NCI-H524 treated with DMSO at 0.1 percent for 48 hours (cell line): ENCODE measurements at regions not wholly inside any gene's neighbourhood (a gene's known extent, or its start where the extent isn't known, plus 50 kb on each side); places are given as distances from the start of the nearest gene placed in this dataset.
"Not testable (repeated sequence)": the region's sequence is repeated elsewhere in the genome, so short reads cannot be mapped to it uniquely, and the experiment has no call there.

Experiments
- DNase-seq: peaks from one replicate; lab custom pipeline; 2025; lab: John Stamatoyannopoulos, UW

- no peak for DNase-seq
Observed at GRCh38 chr5:23977997-23978396, 470.6 kb downstream of the PRDM9 start.

GRCh38 chr5:23991406-23991805 is 484.0 kb downstream of the PRDM9 start:
- no peak for DNase-seq

- no peak for DNase-seq
Observed at GRCh38 chr5:23994581-23995370, 487.4 kb downstream of the PRDM9 start.

DNA sequence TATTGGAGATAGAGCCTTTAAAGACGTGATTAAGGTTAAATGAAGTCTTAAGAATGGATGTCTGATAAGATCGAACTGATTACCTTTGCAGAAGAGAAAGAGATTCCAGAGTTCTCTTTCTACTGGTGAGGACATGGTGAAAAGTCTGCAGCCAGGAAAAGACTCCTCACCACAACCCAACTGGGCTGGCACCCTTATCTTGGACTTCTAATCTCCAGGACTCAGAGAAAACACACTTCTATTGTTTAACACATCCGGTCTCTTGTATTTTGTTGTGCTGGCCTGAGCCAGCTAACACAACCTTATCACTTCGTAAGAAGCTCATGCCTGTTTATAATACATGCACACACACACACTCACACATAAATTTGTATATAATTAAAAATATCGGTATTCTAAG is 489.1 kb downstream of the PRDM9 start:
- DNase-seq, result no peak

GRCh38 chr5:24005384-24005783 is 498.0 kb downstream of the PRDM9 start:
- no peak for DNase-seq

GRCh38 chr5:24017710-24018109 is 510.3 kb downstream of the PRDM9 start:
- not testable (repeated sequence) for DNase-seq

- DNase-seq, result no peak
Observed at GRCh38 chr5:24026288-24026687, 518.9 kb downstream of the PRDM9 start.

DNA sequence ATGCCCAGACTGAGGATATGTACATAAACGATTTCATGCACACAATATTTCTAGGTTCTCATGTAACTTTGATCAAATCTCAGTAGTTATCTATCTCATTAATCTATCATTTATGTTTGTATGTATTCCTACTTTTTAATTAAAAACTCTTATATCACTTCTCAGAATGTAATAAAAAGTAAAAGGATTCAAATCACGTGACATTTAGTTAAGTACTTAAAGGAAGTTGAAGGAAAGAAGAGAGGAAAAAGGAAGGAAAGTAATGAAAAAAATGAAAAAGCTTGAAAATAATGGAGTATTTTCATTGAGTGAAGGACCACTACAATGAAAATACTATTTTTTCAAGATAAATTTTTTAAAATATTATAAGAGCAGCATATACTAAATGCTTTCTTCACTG is 535.3 kb downstream of the PRDM9 start:
- DNase-seq, result no peak

- DNase-seq, result no peak
Observed at GRCh38 chr5:24045046-24045445, 537.6 kb downstream of the PRDM9 start.

DNA sequence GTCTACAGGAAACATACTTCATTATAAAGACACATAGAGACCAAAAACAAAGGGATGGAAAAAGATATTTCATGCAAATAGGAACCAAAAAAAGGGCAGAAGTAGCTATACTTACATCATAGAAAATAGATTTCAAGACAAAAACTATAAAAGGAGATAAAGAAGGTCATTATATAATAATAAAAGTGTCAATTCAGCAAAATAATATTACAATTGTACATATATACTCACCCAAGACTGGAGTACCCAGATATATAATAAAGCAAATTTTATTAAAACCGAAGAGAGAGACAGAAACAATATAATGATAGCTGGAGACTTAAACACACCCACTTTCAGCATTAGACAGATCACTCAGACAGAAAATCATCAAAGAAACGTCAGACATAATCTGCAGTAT is 546.3 kb downstream of the PRDM9 start:
- DNase-seq, result no peak

- no peak for DNase-seq
Observed at GRCh38 chr5:24059006-24059405, 551.6 kb downstream of the PRDM9 start.

- no peak for DNase-seq
Observed at GRCh38 chr5:24059716-24060115, 552.3 kb downstream of the PRDM9 start.

- DNase-seq, result no peak
Observed at GRCh38 chr5:24065779-24066178, 558.4 kb downstream of the PRDM9 start.

GRCh38 chr5:24067208-24067607 is 559.8 kb downstream of the PRDM9 start:
- DNase-seq, result no peak

DNA sequence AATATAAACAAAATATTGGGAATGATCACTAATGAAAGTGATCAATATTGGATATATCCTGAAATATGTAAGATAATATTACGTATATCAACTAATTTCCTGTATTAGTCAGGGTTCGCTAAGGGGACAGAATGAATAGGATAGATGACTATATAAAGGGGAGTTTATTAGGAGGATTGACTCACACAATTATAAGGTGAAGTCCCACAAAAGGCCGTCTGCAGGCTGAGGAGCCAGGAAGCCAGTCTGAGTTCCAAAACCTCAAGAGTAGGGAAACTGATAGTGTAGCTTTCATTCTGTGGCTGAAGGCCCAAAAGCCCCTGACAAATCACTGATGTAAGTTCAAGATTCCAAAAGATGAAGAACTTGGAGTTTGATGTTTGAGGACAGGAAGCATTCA is 561.1 kb downstream of the PRDM9 start:
- DNase-seq, result no peak

GRCh38 chr5:24073107-24073506 is 565.7 kb downstream of the PRDM9 start:
- no peak for DNase-seq

DNA sequence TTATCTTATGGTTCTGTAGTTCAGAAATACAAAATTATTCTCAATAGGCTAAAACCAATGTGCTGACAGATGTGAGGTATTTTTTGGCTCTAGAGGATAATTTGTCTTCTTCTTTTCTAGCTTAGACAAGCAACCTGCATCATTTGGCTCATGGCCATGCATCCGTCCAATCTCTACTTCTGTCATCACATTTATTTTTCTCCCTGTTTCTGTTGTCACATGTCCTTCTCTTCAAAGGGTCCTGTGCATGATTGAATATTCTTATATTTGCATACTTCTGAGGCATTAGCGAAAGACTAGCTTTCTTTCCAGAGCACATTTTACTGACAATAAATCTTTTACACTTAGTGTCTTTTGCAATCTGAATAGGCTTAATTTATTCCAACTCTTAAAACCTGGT is 564.7 kb downstream of the CDH10 start:
- no peak for DNase-seq

GRCh38 chr5:24094081-24094679 is 550.6 kb downstream of the CDH10 start:
- no peak for DNase-seq

DNA sequence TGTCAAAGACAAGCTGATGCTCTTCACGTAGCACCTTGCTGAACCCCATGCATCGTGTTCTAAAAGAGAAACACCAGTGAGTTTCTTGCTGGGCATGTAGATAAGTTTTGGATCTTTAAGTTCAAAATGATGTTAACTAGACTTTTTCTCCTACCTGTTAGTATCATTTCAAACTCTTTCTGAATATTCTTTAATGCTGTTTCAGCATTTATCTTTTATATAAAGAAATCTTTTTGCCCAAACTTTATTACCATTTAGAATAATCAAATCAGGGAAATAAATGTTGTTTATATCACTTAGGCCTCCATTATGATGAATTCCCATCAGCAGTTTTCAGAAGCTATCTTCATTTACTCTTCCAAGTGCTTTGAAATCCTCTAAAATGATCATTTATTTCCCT is 542.8 kb downstream of the CDH10 start:
- no peak for DNase-seq

DNA sequence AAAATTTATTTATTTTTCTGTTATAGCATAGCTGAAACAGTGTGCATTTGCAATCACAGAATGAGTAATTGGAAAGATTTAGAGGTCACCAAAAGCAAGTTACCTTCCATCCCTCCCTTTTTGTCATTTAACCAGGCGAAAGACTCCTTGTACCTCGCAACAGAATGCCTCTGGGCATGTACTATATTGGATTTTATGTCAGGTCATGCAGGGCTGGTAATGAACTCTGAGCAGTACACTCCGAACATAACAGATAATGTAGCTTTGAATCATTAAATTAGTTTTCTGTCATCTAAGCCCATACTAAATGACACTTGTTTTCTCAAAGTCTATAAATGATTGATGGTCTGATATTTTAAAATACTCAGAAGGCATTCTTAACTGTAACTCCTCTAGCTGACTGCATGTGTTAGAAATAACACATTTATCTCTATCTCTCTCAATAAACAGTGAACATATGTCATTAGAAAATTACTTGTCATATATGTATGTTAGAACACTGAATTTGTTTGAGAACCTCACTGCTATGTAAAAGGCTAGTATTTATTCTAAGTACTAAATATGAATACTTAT is 541.2 kb downstream of the CDH10 start:
- DNase-seq, result no peak

DNA sequence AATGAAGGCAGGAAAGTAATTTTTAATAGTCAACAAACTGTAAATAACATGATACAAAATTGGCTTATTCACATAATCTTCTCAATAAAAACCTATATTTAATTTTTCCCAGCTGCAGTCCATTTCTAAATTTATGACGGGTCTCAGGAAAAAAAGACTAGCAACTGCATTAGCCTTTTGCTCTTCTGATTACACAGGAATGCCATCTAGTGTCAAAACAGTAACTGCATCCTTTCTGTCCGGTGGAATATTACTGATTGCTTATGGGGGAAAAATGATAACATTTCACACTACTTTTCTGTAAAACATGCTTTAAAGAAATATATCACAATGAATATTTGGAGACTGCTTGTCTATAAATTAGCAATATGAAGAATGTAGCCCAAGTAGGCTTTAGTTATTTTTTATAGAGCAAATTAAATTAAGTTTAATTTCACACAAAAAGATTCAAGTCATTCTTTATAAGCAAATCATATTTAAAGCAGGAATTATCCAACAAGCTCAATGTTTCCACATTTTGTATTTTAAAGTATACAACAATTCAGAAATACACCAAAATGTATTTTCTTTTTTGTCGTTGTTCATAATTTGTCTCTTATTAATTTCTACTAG is 534.7 kb downstream of the CDH10 start:
- no peak for DNase-seq

DNA sequence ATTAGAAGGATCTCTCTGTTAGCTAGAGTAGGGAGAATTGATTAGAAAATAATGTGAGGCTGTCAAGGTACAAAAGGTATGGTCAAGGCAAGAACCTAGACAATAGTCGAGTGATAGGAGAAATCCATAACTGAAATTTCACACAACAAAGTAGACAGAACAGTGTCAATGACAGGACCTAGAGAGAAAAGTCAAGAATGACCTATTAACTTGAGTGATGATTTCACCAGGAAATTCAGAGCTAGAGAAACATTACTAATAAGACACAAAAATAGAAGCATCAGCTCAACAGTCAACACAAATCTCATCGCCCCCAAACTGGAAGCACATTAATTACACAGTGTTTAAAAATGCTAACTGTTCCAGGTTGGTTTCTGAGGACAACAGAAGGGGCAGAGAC is 532.4 kb downstream of the CDH10 start:
- DNase-seq, result no peak

DNA sequence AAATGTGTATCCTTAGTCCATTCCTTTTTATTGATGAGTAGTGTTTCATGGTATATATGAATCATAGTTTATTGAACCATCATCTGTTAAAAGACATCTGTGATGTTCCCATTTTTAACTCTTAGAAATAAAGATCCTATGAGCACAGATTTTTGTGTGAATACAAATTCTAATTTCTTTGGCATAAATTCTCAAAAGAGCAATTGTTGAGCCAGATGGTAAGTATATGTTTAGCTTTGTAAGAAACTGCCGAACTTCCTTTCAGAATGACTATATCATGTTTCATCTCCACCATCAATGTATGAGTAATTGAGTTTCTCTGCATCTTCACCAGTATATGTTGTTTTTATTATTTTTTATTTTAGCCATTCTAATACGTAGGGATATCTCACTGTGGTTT is 526.4 kb downstream of the CDH10 start:
- no peak for DNase-seq
